ENCODE measurements at regions not wholly inside any gene's neighbourhood (a gene's known extent, or its start where the extent isn't known, plus 50 kb on each side); places are given as distances from the start of the nearest gene placed in this dataset.
A peak's percentile ranks its signal among the peaks of the same experiment; 100 is the strongest.

DNA sequence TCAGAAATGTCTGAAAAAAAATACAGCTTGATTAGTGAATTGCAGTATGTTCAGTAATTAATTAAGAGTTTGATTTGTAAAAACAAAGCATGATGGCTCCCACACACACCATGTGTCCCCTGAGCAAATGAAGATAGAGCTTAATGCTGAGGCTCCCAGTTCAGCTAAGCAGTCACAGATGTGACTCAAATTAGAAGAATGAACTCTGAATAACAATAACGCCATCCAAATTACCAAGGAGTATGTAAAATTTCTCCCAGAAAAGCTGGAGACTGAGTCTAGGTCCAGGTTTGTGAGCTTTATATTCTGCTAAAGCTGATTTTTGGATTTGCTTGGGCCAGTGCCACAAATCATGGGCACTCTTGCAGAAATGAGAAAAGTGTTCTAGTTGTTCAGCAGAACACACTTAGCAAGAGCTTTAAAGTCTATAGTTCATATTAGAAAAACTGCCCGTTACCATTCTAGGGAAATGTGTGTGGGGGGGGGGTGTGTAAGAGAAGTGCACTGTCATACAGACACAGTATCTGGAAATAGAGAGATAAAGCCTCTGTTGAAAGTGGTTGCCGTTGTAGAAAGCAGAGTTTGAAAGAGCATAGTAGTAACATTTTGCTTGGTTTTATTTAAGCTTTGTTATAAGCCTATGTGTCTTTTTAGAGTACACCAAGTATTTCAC is 253.1 kb downstream of the BCAT1 start:
- no peaks in the 10 kb centered on the region for H4K20me1 ChIP-seq (ENCODE audit: insufficient read depth, low read length)
- peak overlapping the region; percentile 3; the same call in 1 of the 2 replicates for H3K4me2 ChIP-seq (ENCODE audit: low read depth, low read length)
- H2AFZ ChIP-seq (replicated peaks; ENCODE audit: low read length, poor library complexity) = no peak overlapping the region
- H2BK20ac ChIP-seq (ENCODE audit: low read depth, low read length) = no peak overlapping the region
- H4K91ac ChIP-seq (ENCODE audit: insufficient read depth, low read depth, low read length) = no peak overlapping the region
- TF ChIP-seq MAZ (IDR thresholded peaks at IDR 0.05; ENCODE audit: borderline replicate concordance, low read depth, low read length) (no peak), POLR2A (IDR thresholded peaks at IDR 0.05; ENCODE audit: low read depth, low read length) (no peak), BHLHE40 (IDR thresholded peaks at IDR 0.05; ENCODE audit: low read depth, low read length) (no peak), CHD1 (IDR thresholded peaks at IDR 0.05; ENCODE audit: low read depth, low read length) (no peak), RCOR1 (IDR thresholded peaks at IDR 0.05; ENCODE audit: insufficient replicate concordance, low read length) (no peak), MXI1 (IDR thresholded peaks at IDR 0.05; ENCODE audit: borderline replicate concordance, low read depth, low read length) (no peak), NFE2L2 (IDR thresholded peaks at IDR 0.05; ENCODE audit: low read depth, low read length) (no peak), FOS (IDR thresholded peaks at IDR 0.05; ENCODE audit: low read depth, low read length) (no peak), RFX5 (IDR thresholded peaks at IDR 0.05; ENCODE audit: low read depth, low read length) (no peak), CEBPB (IDR thresholded peaks at IDR 0.05; ENCODE audit: low read depth, low read length) (no peak), ELK1 (IDR thresholded peaks at IDR 0.05; ENCODE audit: borderline replicate concordance, low read depth, low read length) (no peak), RAD21 (IDR thresholded peaks at IDR 0.05; ENCODE audit: low read length) (no peak), SMC3 (IDR thresholded peaks at IDR 0.05; ENCODE audit: low read depth, low read length) (no peak), MAFK (IDR thresholded peaks at IDR 0.05; ENCODE audit: low read depth, low read length) (no peak)
- TF ChIP-seq, protein P1, sequence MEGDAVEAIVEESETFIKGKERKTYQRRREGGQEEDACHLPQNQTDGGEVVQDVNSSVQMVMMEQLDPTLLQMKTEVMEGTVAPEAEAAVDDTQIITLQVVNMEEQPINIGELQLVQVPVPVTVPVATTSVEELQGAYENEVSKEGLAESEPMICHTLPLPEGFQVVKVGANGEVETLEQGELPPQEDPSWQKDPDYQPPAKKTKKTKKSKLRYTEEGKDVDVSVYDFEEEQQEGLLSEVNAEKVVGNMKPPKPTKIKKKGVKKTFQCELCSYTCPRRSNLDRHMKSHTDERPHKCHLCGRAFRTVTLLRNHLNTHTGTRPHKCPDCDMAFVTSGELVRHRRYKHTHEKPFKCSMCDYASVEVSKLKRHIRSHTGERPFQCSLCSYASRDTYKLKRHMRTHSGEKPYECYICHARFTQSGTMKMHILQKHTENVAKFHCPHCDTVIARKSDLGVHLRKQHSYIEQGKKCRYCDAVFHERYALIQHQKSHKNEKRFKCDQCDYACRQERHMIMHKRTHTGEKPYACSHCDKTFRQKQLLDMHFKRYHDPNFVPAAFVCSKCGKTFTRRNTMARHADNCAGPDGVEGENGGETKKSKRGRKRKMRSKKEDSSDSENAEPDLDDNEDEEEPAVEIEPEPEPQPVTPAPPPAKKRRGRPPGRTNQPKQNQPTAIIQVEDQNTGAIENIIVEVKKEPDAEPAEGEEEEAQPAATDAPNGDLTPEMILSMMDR (conservative IDR thresholded peaks at IDR 0.05; ENCODE audit: low read depth, low read length) = no peak
- TF ChIP-seq, protein P2, sequence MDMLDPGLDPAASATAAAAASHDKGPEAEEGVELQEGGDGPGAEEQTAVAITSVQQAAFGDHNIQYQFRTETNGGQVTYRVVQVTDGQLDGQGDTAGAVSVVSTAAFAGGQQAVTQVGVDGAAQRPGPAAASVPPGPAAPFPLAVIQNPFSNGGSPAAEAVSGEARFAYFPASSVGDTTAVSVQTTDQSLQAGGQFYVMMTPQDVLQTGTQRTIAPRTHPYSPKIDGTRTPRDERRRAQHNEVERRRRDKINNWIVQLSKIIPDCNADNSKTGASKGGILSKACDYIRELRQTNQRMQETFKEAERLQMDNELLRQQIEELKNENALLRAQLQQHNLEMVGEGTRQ (IDR thresholded peaks at IDR 0.05; ENCODE audit: low read depth, low read length) = no peak
- CTCF ChIA-PET = no interaction called here
- H3K4me3 ChIP-seq (ENCODE audit: insufficient read depth, low read depth, low read length) = no peak overlapping the region
- H3K9me3 ChIP-seq (ENCODE audit: control insufficient read depth, insufficient read depth, low read length) = no peaks in the 10 kb centered on the region
- no peak overlapping the region for H3K56ac ChIP-seq (ENCODE audit: extremely low read depth, insufficient read depth, low read length)
- intact Hi-C loops (cut with micrococcal nuclease) (no loop called here), dilution Hi-C loops (cut with HindIII; ENCODE audit: low sequenced_read_pairs, unreplicated experiment) (no loop called here), in situ Hi-C loops (cut with MboI; ENCODE audit: low sequenced_read_pairs) (no loop called here)
- no peak overlapping the region for H2BK15ac ChIP-seq (ENCODE audit: low read depth, low read length)
- ATAC-seq (ENCODE audit: low read depth) (peak; percentile 72), DNase-seq (peak; percentile 44)
- no peak overlapping the region for H3K27ac ChIP-seq (ENCODE audit: insufficient read depth, low read length)
- H3K4ac ChIP-seq (ENCODE audit: low read depth, low read length) = no peak overlapping the region
- no peak overlapping the region for H2BK120ac ChIP-seq (ENCODE audit: low read depth, low read length)
- H2BK5ac ChIP-seq (ENCODE audit: low read depth, low read length, poor library complexity, severe bottlenecking) = no peak overlapping the region
- H4K5ac ChIP-seq (ENCODE audit: low read depth, low read length) = no peak overlapping the region
- no peak overlapping the region for H2AK9ac ChIP-seq (replicated peaks; ENCODE audit: low read depth, low read length, poor library complexity)
- peaks cover 2% of the 10 kb centered on the region; the same call in 1 of the 2 replicates for H3K4me1 ChIP-seq (ENCODE audit: control insufficient read depth, insufficient read depth, low read length)
- no peaks in the 10 kb centered on the region for H3K27me3 ChIP-seq (ENCODE audit: control insufficient read depth, insufficient read depth, low read length)
- no peak overlapping the region for H3K14ac ChIP-seq (replicated peaks; ENCODE audit: low read depth, low read length)
- H3K18ac ChIP-seq (ENCODE audit: low read depth, low read length) = no peak overlapping the region
- H4K8ac ChIP-seq (ENCODE audit: low read depth in 2 of 2, low read length in 2 of 2) = no peak overlapping the region
- H3K9me1 ChIP-seq (ENCODE audit: insufficient read depth, low read length) = no peaks in the 10 kb centered on the region
- WGBS, 2 experiments (ENCODE audit: extremely low coverage in 2 of 2, insufficient read length in 1 of 2) = no CpG with 5 or more reads among the region's 3 CpGs
- H3K23ac ChIP-seq (ENCODE audit: low read depth, low read length) = no peak overlapping the region
- H3K9ac ChIP-seq (ENCODE audit: low read depth, low read length) = no peak overlapping the region
- no TSS peak for BruUV-seq (replicated peaks)
- H3K79me1 ChIP-seq (ENCODE audit: low read depth in 1 of 2, low read length in 2 of 2) = no peaks in the 10 kb centered on the region
- no peak overlapping the region for H2AK5ac ChIP-seq (ENCODE audit: low read depth, low read length)
- POLR2A ChIA-PET (ENCODE audit: unreplicated experiment) = interaction anchor here (0.6 kb wide), 2 partner anchors 10 to 30 kb away, joined by 3 to 4 read pairs; no protein-coding TSS in a partner anchor
- H3K36me3 ChIP-seq (ENCODE audit: control insufficient read depth, insufficient read depth, low read length) = no peaks in the 10 kb centered on the region

Data from IMR-90 (cell line).